ENCODE measurements at regions not wholly inside any gene's neighbourhood (a gene's known extent, or its start where the extent isn't known, plus 50 kb on each side); places are given as distances from the start of the nearest gene placed in this dataset.

DNA sequence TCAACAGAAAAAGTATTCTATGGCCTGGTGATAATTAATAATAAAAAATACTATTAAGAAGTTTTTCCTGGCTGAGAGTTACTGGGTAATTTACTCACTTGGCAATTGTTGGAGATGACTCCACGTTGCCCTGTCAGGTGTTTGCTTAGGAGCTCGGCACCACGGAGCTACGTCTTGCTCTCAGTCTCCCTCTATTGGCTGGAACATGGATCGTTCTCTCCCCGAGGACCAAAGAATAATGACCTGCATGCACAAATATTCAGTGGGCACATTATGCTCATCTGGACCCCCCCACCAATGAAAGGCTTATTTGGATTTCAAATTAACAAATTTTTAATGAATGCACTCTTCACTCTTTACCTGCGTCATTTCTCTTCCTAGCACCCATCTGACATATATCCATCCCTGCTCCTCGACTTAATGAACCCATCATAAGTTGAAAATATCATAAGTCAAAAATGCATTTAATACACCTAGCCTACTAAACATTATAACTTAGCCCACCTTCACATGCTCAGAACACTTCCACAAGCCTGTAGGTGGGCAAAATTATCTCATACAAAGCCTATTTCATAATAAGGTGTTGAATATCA, 71.0 kb upstream of the CD83 start:
- TF ChIP-seq, protein P1, sequence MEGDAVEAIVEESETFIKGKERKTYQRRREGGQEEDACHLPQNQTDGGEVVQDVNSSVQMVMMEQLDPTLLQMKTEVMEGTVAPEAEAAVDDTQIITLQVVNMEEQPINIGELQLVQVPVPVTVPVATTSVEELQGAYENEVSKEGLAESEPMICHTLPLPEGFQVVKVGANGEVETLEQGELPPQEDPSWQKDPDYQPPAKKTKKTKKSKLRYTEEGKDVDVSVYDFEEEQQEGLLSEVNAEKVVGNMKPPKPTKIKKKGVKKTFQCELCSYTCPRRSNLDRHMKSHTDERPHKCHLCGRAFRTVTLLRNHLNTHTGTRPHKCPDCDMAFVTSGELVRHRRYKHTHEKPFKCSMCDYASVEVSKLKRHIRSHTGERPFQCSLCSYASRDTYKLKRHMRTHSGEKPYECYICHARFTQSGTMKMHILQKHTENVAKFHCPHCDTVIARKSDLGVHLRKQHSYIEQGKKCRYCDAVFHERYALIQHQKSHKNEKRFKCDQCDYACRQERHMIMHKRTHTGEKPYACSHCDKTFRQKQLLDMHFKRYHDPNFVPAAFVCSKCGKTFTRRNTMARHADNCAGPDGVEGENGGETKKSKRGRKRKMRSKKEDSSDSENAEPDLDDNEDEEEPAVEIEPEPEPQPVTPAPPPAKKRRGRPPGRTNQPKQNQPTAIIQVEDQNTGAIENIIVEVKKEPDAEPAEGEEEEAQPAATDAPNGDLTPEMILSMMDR (IDR thresholded peaks at IDR 0.05), result peak in 1 of 3 experiments; percentile 4
- TF ChIP-seq POLR2AphosphoS5 (IDR thresholded peaks at IDR 0.05; ENCODE audit: insufficient read depth in 1 of 2, low read depth in 1 of 2), result no peak
